ENCODE measurements at regions not wholly inside any gene's neighbourhood (a gene's known extent, or its start where the extent isn't known, plus 50 kb on each side); places are given as distances from the start of the nearest gene placed in this dataset.
"Not testable (repeated sequence)": the region's sequence is repeated elsewhere in the genome, so short reads cannot be mapped to it uniquely, and the experiment has no call there.

- not testable (repeated sequence) for DNase-seq
Observed at GRCh38 chr10:109809954-109810353, 113.4 kb downstream of the XPNPEP1 start.

DNA sequence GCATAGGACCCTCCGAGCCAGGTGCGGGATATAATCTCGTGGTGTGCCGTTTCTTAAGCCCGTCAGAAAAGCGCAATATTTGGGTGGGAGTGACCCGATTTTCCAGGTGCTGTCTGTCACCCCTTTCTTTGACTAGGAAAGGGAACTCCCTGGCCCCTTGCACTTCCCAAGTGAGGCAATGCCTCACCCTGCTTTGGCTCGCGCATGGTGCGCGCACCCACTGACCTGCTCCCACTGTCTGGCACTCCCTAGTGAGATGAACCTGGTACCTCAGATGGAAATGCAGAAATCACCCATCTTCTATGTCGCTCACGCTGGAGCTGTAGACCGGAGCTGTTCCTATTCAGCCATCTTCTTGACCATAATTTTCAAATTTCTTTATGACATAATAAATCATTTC lies 122.1 kb downstream of the XPNPEP1 start:
- not testable (repeated sequence) for DNase-seq

GRCh38 chr10:109790647-109791046 lies 132.7 kb downstream of the XPNPEP1 start:
- no peak for DNase-seq

GRCh38 chr10:109784236-109784635 lies 139.1 kb downstream of the XPNPEP1 start:
- DNase-seq: no peak

DNA sequence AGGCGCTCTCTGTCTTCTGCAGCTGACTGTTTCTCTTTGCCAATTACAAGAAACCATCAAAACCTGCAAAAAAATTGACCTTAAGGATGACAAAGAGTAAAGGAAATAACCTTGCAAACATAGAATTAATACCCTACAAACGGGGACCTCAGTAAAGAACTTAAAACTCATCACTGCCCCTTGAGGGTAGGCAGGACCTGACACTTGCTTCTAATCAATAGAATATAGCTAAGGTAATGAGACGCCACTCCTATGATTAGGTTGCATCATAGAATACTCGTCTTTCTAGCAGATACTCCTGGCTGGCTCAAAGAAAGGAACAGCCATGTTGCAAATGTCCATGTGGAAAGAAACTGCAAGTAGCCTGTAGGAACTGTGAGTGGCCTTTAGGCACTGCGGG lies 140.0 kb downstream of the XPNPEP1 start:
- no peak for DNase-seq

DNA sequence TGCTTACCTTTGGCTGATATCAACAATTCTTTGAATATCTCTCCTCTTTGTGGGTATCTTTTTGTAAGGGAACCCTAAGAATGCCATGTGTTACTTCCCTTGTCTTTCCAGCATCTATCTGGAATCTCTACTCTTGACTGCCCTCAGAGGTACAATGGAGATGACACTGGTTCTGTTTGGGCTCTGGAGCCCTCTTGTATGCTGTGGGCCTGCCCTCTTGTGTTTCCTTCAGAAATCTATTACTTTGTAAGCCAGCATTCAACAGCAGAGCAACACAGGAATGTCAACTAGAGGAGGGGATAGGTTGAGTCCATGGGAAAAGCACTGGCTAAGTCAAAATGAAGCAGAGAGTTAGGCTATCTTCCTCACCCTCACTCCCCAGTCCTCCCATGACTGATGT lies 142.3 kb downstream of the XPNPEP1 start:
- no peak for DNase-seq

- DNase-seq: no peak
Observed at GRCh38 chr10:109778993-109779392, 144.3 kb downstream of the XPNPEP1 start.

DNA sequence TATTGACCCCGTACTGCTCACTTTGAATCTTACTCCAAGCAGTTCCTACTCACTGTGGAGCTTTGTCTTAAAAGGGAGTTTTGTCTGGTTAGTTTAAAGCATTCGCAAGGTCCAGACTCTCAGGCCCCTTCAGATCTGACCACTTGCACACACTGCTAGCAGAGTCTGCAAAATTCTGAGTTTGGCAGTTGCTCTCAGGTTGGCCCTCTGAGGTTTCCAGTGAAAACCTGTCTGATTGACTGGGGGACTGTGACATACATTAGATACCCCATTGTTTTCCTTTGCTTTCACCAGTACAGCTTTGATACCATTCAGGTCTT lies 149.2 kb downstream of the XPNPEP1 start:
- DNase-seq: no peak

GRCh38 chr10:109773288-109774120 lies 149.8 kb downstream of the XPNPEP1 start:
- peak; percentile 13 to 42 (median 17) for DNase-seq

DNA sequence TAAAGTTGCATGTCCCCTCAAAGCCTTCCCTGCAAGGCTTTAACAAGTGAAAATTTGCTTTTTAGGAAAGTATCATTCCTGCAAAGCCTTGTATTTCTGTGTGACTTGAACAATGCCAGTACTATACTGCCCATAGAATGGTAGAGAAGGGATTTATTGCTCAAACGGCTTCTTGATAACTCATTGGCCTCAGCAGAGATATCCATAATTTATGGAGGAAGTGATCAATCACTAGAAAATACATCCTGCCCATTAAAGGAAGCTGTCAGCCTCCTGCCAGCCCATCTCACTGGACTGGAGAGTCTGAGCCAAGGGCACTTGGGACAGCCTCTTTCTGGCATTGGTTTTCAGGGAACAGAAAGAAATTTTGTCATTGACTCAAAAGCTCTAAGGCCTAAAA lies 152.6 kb downstream of the XPNPEP1 start:
- no peak for DNase-seq

DNA sequence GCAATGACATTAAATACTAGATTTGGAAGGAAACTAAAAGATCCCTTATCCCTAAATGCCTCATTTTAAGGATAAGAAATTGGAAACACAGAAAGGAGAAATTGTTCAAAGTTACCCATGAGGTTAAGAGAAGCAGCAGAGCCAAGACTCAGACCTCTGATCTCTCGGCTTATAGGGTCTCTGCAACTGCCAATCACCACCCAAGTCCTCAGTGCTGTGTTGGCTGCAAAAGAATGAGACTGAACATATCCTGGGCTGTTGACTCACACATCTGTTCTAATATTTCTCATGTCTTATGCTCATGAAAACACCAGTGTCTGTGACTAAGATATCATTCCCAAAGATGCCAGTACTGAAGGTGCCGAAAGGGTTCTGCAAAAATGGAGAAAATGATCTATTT lies 153.3 kb downstream of the XPNPEP1 start:
- no peak for DNase-seq

DNA sequence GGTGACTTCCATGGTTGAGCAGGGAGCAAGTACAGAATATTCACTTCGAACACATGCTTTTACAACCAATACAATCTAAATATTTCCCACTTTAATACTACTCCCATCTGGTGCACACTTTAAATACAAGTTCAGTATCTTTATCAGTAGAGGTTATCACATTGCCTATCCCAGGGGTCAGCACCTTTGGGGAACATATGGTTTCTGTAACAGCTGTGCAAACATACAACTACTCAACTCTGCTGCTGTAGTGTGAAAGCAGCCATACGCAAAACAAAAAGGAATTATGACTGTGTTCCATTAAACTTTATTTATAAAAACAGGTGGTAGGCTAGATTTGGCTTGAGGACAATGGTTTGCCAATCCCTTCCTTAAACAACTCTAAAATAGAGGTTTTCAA lies 157.5 kb downstream of the XPNPEP1 start:
- DNase-seq: no peak

DNA sequence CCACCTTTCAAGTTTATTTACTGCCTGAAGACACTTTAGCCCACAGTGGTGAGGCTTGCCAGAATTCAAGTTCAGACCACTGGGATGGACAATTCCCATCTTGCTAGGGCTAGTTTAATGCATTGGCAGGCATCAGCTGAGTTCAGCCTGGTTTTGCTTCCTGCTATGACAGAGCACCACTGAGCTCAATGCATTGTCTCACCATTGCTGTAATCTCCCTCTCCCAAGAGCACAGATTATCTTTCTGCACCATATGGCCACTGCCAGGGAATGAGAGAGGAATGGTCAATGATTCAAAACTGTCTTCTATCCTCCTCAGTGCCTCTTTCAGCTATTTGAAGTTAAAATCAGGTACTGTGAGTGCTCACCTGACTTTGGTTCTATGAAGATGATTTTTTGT lies 160.8 kb downstream of the XPNPEP1 start:
- no peak for DNase-seq

- DNase-seq: not testable (repeated sequence)
Observed at GRCh38 chr10:109757670-109758069, 165.6 kb downstream of the XPNPEP1 start.

GRCh38 chr10:109746861-109747260 lies 176.4 kb downstream of the XPNPEP1 start:
- DNase-seq: no peak

GRCh38 chr10:109744020-109744419 lies 179.3 kb downstream of the XPNPEP1 start:
- no peak for DNase-seq

DNA sequence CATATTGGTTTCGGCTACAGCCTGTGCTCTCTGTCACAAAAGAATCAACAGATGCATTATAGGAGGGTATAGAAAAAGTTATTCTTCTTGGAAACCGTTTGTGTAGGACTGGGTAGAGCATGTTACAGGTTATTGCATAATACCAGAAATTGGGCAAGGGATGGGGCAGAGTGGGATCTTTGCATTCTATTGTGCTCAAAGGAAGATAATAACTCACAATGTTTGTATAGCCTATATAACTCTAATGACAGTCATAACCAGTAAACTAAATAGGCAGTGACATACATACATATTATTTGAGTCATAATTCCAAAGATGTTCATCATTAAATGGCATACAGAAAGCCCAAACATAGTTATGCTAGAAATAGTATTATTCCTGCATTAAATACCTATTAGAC lies 179.7 kb downstream of the XPNPEP1 start:
- DNase-seq: no peak

DNA sequence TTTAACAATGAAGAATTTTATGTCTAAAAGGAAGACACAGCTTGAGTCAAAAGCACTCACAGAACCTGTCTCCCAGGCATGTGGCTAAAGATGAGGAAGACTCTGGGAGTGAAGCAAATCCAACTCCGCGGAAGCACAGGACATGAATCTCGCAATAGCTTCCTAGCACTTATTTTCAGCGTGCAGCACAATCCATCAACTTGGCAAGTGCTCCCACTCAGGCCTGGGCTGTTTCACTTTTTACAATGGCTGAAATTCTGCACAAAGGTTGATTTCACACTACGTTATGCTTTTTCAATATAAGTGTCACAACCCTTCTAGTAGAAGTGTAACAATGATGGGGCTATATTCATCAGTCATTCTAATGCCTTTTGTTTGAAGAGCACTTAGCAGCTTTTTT lies 180.2 kb downstream of the XPNPEP1 start:
- DNase-seq: no peak

- DNase-seq: no peak
Observed at GRCh38 chr10:109741712-109742111, 181.6 kb downstream of the XPNPEP1 start.

GRCh38 chr10:109740436-109740835 lies 182.9 kb downstream of the XPNPEP1 start:
- DNase-seq: no peak

DNA sequence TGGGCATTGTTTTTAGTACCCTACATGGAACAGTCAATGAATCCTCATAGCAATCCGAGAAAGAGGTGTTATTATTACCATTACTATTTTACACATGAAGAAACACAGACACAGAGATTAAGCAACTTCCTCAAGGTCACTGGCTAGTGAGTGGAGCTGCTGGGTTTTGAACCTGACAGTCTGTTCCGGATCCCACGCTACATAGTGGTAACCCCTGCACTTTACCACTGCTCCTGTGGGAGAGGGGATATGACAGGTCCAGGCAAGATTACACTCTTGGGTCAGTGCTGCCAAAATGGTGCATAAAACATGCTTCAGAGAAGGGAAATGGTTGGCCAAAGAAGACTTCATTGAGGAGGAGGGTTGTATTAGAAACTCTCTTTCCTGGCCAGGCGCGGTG lies 185.7 kb downstream of the XPNPEP1 start:
- no peak for DNase-seq

DNA sequence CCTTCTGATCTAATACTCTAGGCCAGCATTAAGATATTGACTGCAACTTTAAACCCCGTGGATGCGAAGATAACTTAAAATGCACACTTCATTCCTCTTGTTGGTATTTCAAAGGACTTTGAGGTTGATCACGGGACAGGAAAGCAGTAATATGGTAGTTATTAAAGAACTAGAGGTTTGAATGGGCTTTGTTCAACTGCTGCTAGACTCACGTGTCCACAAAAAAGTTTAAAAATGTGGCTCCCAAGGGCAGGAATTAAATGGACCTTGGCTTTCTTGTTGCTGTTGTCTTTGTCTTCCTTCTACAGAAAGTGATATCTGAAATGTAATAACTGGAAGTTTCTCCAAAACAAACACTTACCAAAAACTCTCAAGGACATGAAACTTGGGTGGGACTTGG lies 186.3 kb downstream of the XPNPEP1 start:
- DNase-seq: no peak

DNA sequence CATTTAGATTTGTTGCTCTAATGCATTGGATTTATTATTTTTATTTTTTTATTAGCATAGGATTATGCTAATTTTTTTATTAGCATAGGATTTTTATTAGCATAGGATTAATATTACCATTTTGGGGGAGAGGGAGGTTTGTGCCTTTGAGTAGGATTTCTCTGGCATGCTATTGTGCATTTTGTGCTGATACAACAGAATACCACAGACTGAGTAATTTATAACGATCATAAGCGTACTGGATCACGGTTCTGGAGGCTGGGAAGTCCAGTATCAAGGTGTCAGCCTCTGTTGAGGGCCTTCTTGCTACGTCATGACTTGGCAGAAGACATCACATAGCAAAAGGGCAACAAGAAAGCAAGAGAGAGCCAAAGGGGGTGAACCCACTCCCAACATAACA lies 187.5 kb downstream of the XPNPEP1 start:
- DNase-seq: no peak

GRCh38 chr10:109732254-109732965 lies 190.9 kb downstream of the XPNPEP1 start:
- DNase-seq: no peak

DNA sequence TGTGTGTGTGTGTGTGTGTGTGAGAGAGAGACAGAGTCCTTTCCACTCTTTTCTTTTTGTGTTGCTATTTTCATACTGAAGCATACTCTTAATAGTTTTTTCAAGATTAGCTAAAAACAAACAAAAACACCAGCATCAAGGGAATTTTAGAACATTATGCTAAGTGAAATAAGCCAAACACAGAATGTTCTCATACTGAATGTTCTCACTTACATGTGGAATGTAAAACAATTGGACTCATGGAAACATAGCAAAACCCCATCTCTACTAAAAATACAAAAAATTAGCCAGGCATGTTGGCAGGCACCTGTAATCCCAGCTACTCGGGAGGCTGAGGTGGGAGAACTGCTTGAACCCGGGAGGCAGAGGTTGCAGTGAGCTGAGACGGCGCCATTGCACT lies 193.4 kb downstream of the XPNPEP1 start:
- not testable (repeated sequence) for DNase-seq
